C4-2B (cell line): ENCODE measurements at regions not wholly inside any gene's neighbourhood (a gene's known extent, or its start where the extent isn't known, plus 50 kb on each side); places are given as distances from the start of the nearest gene placed in this dataset.

ENCODE experiments used
- ZFX ChIP-seq: fragments of 450-650 bp; IDR thresholded peaks from 2 replicates; pipeline ENCODE4 v1.6.1; 2017
- TF ChIP-seq, protein P1 (sequence below): fragments of 450-650 bp; conservative IDR thresholded peaks from 2 replicates; pipeline ENCODE4 v1.5.1; 2017; ENCODE audit warnings: mild to moderate bottlenecking

DNA sequence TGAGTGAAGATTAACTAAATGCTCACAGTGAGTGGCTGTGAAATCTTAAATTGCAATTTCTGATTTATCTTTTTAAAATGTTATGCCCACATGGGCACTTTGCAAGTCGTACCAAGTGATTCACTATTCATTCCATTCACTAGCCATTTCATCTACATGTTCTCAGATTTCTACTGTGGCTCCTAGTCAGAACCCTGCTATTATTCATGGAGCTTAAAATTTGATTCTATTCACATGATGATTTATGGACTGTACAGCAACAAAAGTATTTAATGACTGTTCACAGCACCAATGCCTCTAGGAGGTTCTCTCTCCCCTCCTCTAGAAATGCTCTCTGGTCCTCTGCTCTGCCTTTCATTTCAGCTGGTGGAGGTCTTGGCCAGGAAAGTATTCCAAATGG lies 133.5 kb upstream of the MAP3K7 start:
- TF ChIP-seq, protein P1, sequence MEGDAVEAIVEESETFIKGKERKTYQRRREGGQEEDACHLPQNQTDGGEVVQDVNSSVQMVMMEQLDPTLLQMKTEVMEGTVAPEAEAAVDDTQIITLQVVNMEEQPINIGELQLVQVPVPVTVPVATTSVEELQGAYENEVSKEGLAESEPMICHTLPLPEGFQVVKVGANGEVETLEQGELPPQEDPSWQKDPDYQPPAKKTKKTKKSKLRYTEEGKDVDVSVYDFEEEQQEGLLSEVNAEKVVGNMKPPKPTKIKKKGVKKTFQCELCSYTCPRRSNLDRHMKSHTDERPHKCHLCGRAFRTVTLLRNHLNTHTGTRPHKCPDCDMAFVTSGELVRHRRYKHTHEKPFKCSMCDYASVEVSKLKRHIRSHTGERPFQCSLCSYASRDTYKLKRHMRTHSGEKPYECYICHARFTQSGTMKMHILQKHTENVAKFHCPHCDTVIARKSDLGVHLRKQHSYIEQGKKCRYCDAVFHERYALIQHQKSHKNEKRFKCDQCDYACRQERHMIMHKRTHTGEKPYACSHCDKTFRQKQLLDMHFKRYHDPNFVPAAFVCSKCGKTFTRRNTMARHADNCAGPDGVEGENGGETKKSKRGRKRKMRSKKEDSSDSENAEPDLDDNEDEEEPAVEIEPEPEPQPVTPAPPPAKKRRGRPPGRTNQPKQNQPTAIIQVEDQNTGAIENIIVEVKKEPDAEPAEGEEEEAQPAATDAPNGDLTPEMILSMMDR, result no peak
- TF ChIP-seq ZFX, result no peak
